GM10847 (cell line): ENCODE measurements at regions not wholly inside any gene's neighbourhood (a gene's known extent, or its start where the extent isn't known, plus 50 kb on each side); places are given as distances from the start of the nearest gene placed in this dataset.

Experiments used
- POLR2A ChIP-seq: IDR thresholded peaks from 2 replicates; pipeline ENCODE4 v1.6.1; 2011; ENCODE audit not compliant: insufficient read length; ENCODE audit errors: extremely low read depth

- TF ChIP-seq POLR2A = no peak
These were observed 146.6 kb upstream of the PLEKHG7 start for GRCh38 chr12:92556141-92556540.

DNA sequence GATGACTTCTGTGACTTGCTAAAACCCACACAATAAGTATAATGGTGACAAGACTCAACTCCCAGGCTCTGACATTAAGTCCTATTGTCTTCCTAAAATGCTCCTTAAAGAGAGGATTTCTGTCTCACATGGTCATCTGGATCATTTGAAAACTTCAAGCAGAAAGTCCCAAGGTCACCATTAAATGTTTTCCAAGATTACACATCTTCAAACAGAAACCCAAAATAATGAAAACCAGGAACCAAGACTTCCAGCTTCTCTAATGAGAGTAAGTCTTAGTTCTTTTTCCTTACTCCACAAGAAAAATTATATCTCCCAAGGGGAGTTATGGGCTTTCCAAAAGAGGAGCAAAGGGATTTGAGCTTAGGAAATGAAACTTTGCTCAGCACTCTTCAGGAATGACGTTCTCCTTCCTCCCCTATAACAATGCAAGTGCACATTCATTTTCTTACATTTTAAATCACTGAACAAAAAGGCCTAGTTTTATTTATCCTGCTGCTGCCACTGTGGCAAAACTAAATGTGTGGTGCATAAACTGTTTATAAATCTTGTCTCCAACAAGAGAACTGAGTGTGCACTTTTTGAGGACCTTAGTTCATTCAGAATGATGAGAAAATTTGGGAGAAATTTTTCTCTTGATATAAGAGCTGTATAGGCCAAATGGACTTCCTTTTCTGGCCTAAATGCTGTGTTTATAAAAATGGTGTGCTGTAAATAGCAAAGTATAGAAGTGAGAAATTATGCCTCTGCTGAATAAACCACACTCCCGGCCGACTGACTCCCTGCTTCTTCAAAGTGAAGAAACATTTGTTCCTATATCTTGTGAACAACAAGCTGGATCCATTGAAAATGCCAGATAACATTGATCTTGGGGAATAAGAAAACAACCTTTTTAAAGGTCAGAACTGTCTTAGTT lies 148.4 kb upstream of the PLEKHG7 start:
- no peak for TF ChIP-seq POLR2A

GRCh38 chr12:92553389-92553788 lies 149.4 kb upstream of the PLEKHG7 start:
- TF ChIP-seq POLR2A = no peak

DNA sequence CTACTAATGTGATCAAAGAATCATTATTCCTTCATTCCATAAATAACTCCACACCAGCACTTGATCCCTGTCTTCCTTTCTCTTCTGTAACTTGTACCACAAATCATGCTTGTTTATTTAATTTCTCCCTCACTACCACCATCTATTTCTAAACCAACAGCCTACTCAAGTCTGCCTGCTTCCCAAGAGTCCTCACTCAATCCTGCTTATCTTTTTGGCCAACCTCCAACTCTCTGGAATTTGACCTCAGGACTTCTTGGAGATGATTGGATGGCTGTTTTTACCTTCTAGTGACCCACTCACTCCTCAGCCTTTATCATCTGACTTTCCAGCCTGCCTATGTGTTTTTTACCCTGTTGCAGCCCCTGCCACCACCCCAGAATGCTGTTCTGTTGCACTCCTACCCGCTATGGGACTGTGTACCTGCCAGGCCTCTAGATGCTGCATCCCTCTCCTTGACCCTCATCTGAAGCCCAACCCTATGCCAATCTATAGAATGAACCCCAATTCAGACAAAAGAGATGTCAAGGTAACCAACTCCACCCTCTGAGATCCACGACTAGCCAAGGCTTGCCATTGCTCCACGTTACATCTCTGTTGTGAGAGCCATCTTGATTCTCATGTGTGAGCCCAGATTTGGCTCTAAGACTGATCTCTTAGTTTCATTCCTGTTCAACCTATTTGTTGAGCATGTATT lies 150.2 kb upstream of the PLEKHG7 start:
- no peak for TF ChIP-seq POLR2A

- TF ChIP-seq POLR2A = no peak
These were observed 150.9 kb upstream of the PLEKHG7 start for GRCh38 chr12:92551853-92552397.

DNA sequence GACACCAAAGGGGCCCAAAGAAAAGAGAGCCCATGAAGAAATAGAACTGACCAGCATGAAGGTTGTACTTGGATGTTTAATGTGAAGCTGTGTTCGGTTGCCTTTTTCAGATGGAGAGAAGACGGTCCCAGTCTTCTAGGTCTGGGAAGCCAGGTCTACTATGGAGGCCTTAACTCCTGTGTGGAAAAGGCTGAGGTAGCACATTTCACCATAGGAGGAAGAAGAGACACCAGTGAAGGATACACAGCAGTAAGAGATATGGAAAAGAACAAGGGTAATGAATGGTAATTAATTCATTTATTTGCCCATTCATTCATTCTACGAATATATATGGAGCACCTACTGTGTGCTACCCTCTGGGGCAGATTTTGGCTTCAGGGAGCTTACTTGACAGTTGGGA lies 151.6 kb upstream of the PLEKHG7 start:
- no peak for TF ChIP-seq POLR2A

DNA sequence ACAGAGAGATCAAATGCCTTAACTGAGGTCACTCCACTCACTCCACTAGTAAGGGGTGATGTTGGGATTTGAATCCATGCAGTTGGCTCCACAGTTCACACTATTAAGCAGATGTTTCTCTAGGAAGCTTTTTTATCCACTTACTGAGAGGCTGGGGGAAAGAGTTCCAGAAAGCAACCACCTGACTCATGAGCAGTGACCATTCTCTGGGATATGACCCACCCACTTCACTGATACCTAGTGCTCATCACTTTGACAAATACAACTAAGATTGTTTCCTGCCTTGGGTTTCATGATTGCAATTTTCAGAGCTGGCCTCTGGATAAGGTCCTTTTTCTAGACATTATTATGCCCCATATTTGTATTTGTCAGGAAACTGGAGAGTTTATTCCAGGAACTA lies 152.1 kb upstream of the PLEKHG7 start:
- no peak for TF ChIP-seq POLR2A

DNA sequence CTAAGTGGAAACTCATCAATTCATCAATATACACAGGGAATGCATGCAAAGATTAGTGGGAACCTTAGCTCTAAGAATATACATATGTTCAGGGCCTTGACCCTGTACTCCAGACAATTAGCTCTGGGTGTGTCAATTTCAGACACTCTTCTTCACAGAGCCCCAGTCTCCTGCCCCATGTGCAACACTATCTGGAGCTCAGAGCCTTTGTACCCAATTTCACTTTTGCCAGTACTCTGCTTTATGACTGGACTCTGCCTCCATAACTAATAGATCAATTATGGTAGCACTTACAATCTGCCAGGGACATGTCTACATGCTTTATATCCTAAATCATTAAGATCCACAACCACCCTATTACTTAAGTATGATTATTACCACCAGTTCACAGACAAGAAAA lies 152.5 kb upstream of the PLEKHG7 start:
- TF ChIP-seq POLR2A = no peak

GRCh38 chr12:92549516-92549915 lies 153.3 kb upstream of the PLEKHG7 start:
- no peak for TF ChIP-seq POLR2A

GRCh38 chr12:92547906-92548305 lies 154.9 kb upstream of the PLEKHG7 start:
- TF ChIP-seq POLR2A = no peak

DNA sequence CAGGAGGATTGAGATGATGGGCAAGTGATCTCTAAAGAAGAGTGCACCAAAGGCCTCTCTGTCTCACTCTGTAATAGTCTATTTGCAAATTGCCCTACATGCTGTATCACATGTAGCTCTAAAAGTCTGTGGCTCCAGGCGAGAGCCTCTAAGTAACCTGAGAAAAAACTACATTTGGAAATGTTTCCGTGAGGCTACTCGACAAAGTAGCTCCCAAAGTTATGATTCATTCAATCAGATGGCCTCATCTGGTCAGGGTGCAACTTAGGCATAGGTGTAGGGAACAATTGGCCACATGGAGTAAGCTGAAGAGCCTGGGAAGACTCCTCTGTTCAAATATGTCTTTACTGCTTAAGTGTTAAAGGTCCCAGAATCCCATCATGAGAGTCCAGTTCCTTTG lies 155.4 kb upstream of the PLEKHG7 start:
- TF ChIP-seq POLR2A = no peak

- TF ChIP-seq POLR2A = no peak
These were observed 156.0 kb upstream of the PLEKHG7 start for GRCh38 chr12:92546635-92547348.

DNA sequence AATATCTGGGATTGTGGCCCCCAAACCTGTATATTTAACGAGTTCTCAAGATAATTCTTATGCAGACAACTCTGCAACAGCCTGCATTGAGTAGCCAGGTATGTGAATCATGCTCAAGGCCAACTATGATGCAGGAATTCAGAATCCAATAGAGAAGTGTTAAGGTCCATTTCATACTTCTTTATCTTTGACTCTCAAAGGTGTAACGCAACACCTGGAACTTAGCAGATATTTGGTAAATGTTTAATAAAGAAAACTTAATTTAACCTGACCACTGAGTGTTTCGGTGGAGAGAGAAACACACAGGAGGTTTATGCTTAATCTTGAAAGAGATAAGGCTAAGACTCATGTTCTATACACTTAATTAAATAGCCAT lies 156.5 kb upstream of the PLEKHG7 start:
- no peak for TF ChIP-seq POLR2A

GRCh38 chr12:92544322-92544721 lies 158.5 kb upstream of the PLEKHG7 start:
- TF ChIP-seq POLR2A = no peak

DNA sequence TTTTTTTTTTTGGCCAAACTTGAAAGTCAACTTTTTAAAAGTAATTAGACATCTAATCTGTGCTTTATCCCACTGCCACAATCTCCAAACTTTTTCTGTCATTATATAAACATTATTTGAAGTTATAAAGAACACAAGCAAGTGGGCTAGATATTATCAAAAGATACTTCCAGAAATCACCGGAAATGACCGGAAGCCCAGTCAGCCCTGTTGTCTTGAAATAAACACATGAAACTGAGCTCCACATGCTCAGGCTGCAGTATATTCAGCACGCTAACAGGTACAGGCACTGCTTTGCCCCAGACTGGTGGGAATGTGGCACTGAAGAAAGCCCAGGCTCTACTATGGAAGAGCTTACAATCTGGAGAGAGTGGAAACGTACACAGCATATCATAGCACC lies 158.9 kb upstream of the PLEKHG7 start:
- TF ChIP-seq POLR2A = no peak
